Activated CD4-positive, alpha-beta T cell treated with anti-CD3 and anti-CD28 coated beads, Interleukin-2, amount 50 U/mL, for 1 hour (primary cell): ENCODE measurements at regions not wholly inside any gene's neighbourhood (a gene's known extent, or its start where the extent isn't known, plus 50 kb on each side); places are given as distances from the start of the nearest gene placed in this dataset.

Experiments used
- DNase-seq: peaks from one replicate; pipeline ENCODE4 v3.0.0-alpha.2; 2020

DNA sequence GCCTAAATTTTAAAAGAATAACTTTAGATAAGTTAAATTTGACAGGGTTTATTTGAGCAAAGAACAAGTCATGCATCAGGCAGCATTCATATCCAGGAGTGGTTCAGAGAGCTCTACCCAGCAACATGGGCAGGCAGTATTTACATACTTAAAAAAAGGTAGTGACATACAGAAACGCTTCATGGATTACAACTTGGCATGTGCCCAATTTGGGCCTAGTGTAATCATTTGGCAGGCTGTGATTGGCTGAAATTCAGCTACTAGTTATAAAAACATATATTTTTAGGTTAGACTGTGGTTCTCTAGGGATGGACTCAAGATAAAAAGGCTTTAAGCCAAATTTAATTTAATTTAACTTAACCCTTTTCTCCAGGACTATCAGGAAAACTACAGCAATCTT, 374.0 kb upstream of the ADAMTS16 start:
- no peak for DNase-seq

DNA sequence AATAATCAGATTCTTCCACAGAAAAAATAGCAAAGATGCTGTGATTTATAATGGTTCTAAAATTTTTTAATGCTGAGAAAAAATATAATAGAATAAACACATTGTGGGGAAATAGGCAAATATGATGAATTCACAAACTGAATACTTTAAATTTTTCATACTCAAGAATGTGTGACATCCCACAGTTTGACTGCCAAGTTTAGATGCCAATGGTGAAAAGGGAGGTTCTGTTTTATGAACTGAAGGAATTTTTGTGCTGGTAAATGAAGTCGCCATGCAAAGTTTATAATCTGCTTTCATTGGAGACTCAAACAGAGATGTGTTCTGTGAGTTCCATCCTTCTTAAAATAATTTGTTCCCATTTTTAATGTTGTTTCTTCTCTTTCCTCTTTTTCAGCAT, 367.5 kb upstream of the ADAMTS16 start:
- DNase-seq, result no peak

DNA sequence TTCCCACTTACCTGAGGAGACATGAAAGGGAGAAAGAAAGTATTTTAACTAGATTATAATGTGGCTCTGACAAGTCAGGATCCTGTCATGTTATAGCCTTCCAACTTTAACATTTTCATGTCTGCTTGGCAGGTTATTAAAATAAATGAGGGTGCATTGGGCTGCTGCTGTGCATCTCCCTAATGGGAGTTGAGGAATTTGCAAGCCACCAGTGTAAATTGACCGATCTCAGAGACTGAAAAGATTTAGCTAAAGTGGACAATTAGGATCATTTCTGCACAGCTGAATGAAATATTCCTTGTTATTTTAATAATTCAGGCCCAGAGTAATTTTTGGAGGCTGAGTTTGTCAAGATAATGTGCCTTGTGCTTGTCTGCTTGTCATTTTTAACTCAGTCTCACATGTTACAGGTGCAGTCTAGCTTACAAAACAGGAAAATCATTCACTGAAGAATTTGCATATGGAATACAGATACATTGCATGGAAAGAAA, 366.3 kb upstream of the ADAMTS16 start:
- no peak for DNase-seq

DNA sequence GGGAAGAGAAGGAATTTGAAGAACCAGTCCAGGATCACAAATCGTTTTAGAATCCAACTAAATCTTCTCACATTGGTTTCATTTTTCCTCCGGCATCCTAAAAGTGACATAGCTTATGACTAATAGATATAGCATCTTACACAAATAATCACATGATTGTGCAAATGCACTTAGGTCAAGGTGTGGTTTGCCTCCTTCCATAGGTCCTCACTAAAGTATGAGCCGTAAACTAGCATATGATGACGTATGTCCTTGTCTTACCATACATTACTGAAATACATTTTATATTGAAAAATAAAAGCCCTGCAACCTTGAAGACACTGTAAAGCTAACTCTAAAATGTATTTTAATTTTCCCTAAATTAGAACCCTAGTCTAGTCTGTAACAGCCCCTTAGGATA, 362.7 kb upstream of the ADAMTS16 start:
- DNase-seq, result no peak

DNA sequence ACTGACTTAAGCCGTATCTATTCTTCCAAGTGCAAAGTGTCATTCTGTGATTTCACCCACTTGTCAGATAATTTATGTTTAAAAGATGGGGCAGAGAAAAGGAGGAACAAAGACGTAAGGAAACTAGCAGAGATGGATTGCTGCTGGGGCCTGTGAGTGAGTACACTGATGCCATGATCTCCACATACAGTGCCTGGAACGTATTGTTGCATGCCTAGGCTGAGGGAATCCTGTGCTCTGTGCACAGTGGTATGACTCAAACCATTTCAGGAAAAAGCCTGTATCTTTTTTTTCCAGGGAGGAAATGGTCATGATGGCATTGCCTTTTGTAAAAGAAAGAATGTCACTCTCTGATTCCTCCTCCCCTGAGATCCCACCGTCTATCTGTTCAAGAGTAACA, 359.5 kb upstream of the ADAMTS16 start:
- no peak for DNase-seq

DNA sequence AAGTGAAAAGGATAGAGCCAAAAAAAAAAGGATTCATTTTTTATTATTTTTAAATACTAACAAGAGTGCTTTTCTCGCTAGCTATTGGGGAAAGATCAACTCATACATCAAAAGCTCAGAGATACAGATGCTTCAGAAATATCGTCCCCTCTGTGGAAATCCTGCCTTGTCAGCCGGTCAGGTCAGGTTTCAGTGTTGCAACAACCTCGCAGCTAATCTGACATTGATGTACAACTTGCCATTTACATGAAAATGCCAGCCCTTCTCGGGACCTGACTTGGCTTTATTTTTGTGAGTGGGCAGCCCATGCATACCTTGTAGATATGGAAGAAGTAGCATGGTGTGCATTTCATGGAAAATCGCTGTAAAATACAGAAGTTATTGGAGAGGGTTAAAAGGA, 358.8 kb upstream of the ADAMTS16 start:
- no peak for DNase-seq

DNA sequence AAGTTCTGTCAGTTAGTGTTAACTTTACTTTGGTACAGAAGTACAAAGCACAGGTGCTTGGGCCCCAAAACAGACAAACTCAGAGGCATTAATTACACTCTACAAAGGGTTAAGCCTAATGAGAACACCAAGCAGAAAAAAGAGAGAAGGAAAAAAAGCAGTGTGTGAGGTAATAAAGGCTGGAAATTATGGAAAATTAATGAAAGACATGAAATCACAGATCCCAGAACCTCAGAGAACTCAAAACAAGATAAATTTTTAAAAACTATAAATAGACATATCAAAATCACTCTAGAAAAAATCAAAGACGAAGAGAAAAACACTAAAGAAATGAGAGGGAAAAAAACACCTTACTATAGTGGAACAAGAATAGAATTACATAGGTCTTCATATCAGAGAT, 354.2 kb upstream of the ADAMTS16 start:
- no peak for DNase-seq

DNA sequence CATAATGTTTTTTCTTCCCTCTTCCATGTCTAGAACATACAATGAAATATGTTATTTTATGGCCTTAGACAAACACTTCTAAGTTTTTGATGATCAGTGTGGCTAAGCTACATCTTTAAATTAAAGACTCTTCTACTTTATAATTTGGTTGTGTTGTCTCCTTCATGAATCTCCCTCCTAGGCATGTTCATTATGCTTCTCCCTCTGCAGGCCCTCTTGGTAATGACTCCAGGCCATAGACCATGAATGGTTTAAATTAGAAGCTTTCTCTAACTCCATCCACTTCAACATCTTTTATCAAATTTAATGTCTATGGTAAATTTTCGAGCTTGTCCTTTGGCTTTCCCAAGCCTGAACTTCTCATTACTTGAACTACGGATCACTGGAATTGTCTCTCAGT, 342.7 kb upstream of the ADAMTS16 start:
- no peak for DNase-seq

DNA sequence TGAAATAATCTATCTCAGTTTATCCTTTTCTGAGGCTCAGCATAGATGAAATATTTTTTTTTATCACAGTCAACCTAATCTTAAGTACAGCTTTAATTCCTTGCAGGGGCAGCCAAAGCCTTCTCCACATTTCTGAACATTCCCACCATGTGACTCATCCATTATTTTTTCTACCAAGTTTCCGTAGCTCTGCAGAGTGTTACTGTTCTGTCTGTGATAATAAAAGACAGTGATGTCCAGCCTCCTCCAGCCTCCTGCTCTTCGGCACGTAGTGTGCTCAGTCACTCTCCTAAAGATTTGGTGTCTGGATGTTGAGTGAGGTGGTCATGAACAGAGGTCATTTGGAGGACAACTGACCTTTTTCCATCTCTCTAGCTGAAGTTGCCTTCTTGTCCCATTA, 338.1 kb upstream of the ADAMTS16 start:
- DNase-seq, result no peak

DNA sequence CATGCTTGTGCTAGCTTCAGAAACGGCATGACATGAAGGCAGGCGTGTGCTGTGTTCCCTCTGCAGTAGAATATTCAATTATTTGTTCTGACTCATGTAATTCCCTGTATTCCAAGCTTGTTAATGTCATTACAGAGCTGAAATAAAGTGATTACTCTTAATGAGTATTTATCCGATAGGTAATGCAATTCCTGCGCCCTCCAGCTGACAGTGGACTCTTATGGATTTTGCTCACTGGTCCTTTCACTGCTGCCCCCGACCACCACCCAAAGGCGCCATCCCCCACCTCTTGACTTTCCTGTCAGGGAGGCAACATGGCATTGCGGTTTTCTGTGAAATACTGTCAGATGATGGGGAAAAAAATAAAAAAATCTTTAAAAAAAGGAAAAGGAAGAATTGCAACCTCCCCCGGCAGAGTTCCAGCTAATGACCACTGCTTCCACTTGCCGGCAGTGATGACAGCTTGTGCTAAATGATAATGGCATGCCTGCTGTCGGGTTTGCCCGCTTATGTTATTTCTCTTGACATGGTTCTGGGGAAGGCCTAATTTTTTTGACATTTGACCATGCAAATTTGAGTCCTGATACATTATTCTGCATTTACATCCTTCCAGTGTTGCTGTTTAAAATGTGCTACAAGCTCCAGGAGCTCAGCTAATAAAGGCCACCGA, 335.3 kb upstream of the ADAMTS16 start:
- no peak for DNase-seq

DNA sequence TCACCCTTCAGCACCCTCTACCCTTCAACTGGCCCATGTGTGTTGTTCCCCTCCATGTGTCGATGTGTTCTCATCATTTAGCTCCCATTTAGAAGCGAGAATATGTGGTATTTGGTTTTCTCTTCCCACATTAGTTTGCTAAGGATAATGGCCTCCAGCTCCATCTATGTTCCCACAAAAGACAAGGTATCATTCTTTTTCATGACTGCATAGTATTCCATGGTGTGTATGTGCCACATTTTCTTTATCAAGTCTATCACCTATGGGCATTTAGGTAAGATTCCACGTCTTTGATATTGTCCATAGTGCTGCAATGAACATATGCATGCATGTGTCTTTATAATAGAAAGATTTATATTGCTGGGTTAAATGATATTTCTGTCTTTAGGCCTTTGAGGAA, 325.1 kb upstream of the ADAMTS16 start:
- DNase-seq, result no peak

DNA sequence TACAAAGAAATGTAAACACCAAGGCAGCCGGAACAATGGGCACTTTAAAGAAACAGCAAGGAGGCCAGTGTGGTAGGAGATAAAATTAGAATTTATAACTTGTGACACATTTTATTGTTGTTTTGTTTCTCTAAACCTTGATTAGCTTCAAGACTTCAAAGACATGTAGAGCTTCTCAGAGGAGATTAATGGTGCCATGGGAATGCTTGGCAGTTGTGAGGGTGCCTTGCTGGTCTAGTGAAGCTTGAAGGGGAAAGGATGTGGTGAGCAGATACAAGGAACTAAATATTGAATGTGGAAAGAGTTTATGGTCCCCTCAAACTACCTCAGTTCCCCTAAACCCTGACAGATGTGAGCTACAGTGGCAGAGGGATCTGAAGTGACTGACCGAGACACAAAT, 322.4 kb upstream of the ADAMTS16 start:
- DNase-seq, result no peak

DNA sequence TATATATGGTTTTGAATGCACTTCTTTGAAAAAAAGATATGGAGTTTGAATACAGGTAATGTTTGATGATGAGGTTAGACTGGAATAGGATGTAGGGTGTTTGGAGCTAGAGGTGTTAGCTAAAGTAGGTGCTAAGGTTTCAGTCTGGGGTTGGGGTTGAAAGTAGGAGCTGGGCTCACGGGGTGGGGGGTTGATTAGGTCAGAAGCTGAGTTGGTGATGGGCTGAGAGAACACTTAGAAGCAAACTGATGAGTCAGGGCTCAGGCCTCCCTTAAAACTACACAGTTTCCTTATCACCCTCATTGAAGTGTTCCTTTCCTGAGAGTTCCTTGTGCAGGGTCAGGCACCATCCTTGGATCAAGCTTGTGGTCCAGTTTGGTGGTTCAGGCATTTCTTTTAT, 308.8 kb upstream of the ADAMTS16 start:
- DNase-seq, result no peak

DNA sequence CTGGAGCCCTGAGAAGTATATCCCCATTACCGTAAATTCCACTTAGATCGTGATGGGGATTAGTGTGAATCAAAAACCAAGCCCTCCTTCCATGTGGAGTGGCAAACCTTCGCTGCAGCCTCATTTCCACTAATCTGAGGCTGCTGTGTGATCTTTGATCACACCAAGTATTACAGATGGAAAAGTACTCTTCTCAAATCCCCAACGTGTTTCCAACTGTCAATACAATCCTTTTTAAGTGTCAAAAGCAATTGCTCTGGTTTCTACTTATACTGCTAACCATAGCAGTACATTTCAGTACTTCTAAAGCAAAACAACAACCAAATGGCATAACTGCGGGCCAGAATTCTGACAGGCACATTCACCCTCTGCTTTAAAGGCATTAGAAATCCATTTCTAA, 307.7 kb upstream of the ADAMTS16 start:
- DNase-seq, result no peak

DNA sequence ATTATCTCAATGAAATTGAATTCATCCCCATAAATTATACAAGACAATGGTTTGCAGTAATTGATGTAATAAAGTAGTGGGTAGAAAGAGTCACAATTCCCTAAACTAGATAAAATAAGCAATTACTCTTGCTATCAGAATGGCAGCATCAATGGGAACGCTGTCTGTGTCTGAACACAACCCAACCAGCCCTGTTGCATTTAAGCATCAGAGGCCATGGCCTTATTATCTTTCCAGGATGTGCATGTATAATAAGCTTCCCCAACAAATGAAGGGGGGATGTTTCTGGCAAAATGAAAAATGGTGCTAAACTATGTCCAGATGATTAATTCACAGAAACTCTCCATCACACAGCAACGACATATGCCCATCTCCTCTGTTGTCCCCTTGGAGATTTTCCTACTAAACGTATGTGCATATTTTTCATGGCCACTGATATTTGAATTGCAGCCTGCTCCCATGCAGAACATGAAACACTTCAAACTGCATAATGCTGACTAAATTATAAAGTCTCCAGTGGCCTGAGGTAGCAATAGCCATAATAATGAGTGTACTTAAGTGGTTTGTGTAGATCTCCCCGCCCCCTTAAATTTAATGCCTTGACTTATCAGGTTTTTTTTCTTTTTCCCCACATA, 306.9 kb upstream of the ADAMTS16 start:
- no peak for DNase-seq

DNA sequence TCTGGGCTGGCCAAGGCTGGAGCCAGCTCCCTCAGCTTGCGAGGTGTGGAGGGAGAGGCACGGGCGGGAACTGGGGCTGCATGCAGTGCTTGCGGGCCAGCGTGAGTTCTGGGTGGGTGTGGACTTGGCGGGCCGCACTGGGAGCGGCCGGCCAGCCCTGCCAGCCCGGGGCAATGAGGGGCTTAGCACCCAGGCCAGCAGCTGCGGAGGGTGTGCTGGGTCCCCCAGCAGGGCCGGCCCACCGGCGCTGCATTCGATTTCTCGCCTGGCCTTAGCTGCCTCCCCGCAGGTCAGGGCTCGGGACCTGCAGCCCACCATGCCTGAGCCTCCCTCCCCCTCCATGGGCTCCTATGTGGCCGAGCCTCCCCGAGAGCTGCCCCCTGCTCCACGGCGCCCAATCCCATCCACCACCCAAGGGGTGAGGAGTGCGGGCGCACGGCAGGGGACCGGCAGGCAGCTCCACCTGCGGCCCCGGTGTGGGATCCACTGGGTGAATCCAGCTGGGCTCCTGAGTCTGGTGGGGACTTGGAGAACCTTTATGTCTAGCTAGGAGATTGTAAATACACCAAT, 302.6 kb upstream of the ADAMTS16 start:
- no peak for DNase-seq

DNA sequence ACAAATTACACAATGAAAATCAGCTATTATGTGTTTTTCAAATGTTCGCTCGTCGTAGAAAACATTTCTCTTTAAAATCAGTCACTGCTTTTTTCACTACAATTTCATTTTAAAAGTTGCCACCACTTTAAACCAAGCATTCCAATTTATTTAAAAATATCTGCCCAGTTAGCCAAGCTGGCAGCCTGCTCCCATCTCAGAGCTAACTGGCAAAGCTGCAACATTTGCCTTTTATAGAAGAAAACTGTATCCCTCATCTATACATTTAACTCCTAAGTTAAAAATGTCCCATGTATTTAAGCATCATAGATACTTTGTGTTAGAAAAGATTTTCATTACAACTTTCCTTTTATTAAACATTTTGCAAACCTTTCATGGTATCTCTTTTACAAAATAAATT, 294.9 kb upstream of the ADAMTS16 start:
- DNase-seq, result no peak

DNA sequence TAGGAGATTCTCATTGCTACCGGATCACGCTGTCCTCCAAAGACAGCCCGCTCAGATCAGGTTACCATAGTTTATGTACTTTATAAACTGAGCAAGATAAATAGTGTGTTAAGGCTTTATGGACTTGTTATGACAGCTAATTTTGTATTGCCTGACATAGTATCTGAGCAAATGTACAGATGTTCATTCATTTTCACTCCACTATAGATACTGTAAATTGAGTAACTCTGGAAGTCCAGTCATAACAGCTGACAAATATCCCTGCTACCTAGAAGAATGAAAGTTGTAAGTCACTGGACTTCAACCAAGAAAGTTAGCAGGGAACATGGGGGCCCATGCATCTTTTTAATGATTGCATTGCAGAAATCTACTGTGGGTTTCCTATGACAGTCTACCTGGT, 292.4 kb upstream of the ADAMTS16 start:
- DNase-seq, result no peak

DNA sequence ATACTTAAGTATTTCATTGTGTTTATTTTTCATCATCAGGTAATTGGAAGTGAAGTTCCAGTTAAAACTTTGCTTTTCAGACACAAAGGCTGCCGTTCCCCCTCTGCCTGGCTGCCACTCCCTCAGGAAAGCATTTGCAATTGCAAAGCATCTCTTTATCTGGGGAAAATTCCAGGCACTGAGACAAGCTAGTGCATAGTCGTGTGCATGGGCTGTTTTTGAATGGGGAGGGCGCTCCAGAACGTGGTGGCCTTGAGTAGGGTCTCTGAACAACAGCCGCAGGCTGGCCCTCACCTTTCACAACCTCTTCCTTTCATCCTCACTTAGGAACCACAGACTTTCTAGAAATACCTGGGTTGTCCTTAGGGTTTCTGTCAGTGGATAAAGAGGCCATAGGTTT, 285.1 kb upstream of the ADAMTS16 start:
- DNase-seq, result no peak

DNA sequence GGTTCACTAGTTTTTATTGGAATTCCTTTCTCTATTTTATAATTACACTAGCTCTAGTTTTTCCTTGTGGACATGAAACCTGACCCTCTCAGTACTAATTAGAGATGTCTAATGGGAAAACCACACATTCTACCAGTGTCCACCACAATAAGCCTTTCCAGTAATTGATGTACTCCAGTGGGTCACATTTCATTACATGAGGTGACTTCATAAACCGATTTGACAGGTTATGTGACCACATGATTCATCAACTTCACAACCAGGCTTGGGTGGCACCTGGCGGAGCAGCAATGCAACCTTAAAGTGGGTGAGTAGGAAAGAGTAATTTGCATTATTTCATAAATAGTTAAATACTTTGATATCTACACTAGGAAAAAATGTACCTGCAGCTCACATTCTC, 284.2 kb upstream of the ADAMTS16 start:
- no peak for DNase-seq

DNA sequence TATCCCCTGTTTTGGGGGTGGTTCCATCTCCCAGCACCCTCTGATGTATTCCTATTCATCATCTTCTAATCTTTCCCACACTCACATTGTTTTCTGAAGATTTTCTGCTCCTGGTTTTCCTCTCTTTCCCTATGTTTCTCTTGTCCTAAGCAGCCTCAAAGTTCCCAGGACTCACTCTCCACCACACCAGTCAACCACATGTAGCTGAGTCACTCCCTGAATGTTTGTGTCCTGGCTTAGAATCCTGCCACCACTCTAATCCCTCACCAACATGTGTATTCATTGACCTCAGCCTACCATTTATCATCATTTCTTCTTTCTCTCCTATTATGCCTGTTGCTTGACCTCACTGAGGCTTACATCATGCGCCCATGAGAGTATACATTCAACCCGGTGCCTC, 282.4 kb upstream of the ADAMTS16 start:
- DNase-seq, result no peak

DNA sequence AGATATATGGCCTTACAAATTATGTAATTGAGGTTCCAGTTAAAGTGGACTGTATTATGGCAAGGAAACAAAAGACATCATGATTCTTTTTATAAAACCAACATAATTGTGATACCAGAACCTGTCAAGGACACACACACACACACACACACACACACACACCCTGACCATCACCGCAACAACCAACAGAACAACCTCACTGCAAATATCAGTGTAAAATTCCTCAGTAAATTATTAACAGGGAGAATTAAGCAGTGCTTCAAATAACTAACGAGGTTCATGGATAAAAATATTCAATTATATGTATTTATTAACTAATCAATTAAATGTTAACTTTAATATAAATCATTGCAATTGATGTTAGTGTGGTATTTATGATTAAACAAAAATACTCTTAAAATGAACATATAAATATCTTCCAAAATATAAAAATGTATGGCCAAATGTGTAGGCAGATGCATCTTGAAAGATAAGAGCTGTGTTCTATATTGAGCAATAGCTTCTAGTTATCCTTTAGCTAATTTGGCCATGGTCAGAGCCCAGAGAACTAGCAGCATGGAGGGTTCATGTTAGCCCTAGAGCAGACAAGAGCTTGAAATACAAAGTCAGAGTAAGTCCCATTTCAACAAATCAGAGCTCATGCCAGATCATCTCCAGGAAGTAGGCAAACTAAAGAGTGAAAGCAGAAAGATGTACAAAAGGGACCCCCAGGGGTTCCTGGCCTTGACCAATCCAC, 280.5 kb upstream of the ADAMTS16 start:
- no peak for DNase-seq

DNA sequence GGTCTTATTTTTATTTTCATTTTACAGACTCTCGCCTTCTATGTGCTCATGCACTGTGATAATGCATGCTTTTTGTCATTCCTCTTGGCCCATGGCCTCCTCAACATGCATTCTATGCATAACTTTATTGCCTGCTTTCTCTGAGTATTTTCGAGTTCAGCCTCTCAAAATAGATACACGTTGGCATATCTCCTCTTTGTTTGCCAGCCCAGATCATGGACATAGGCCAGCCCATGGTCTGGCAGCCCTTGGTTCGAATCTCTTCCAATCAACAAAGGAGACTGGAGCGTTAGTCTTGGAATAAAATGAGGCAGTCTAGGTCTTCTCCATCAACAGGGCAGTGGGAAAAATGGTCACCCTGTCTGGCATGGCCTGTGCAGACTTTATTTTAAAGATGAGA, 279.5 kb upstream of the ADAMTS16 start:
- DNase-seq, result no peak

DNA sequence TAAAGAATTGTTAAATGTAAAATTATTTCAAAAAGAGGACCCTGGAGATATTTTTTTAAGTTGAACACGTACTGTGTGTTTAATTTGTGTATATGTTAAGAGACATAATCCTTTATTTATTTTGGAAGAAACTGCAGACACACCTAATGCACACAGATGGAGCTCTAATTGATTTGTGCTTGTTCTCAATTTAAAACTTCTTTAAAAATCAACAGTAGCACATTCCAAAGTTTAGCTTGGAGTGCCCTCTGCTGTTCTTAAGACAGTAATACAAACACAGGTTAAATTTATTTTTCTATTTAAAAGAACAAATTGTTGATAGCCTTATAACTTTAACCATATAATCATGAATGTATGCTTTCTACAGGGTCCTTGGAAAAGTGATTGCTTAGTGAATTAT, 277.6 kb upstream of the ADAMTS16 start:
- DNase-seq, result no peak
